ENCODE measurements at regions not wholly inside any gene's neighbourhood (a gene's known extent, or its start where the extent isn't known, plus 50 kb on each side); places are given as distances from the start of the nearest gene placed in this dataset.

GRCh38 chr4:11675051-11675800, 246.5 kb upstream of the HS3ST1 start:
- TF ChIP-seq POLR2AphosphoS5 (IDR thresholded peaks at IDR 0.05) = no peak
- no peak for TF ChIP-seq CTCF (IDR thresholded peaks at IDR 0.05)
- no peak for TF ChIP-seq POLR2A (IDR thresholded peaks at IDR 0.05)
